Stomach (tissue), 8 donors: ENCODE measurements at regions not wholly inside any gene's neighbourhood (a gene's known extent, or its start where the extent isn't known, plus 50 kb on each side); places are given as distances from the start of the nearest gene placed in this dataset.

Experiments
- DNase-seq, 2 donors: peaks; one replicate each; pipeline versions ENCODE4 v3.0.0 to v3.0.0-alpha.2; 2013 to 2019
- H3K27ac ChIP-seq, 5 donors: fragments of 200-600 bp in 4 of 5; sonication (generic) in 4 of 5; one replicate each; pipeline ENCODE4 v1.5.1; 2013 to 2019; ENCODE audit warnings: mild to moderate bottlenecking in 1 of 5, moderate library complexity in 1 of 5
- H3K27me3 ChIP-seq, 3 donors: fragments of 200-600 bp; sonication (generic); one replicate each; pipeline ENCODE4 v1.5.1; 2017 to 2019; ENCODE audit warnings: mixed run types in 1 of 3
- H3K36me3 ChIP-seq, 4 donors: fragments of 200-600 bp; sonication (generic); 1 replicate in 3 of 4; 2 replicates in 1 of 4; pipeline ENCODE4 v1.5.1; 2016 to 2019
- H3K4me1 ChIP-seq, 4 donors: fragments of 200-600 bp; sonication (generic); one replicate each; pipeline ENCODE4 v1.5.1; 2016 to 2019
- H3K4me3 ChIP-seq, 4 donors: fragments of 200-600 bp; sonication (generic) in 3 of 4; one replicate each; pipeline ENCODE4 v1.5.1; 2016 to 2019; ENCODE audit warnings: mild to moderate bottlenecking in 1 of 4
- H3K9me3 ChIP-seq, 4 donors: fragments of 200-600 bp; sonication (generic); one replicate each; pipeline ENCODE4 v1.5.1; 2016 to 2019
- EP300 ChIP-seq: sonication (generic); formaldehyde crosslinking; IDR thresholded peaks from one replicate; pipeline ENCODE4 v1.6.1; 2017; ENCODE audit warnings: antibody characterized with exemption
- POLR2A ChIP-seq, 4 donors: fragments of 450-650 bp; IDR thresholded peaks; one replicate each; pipeline ENCODE4 v1.6.1; 2016; ENCODE audit warnings: antibody characterized with exemption in 4 of 4, control low read depth in 2 of 4, mild to moderate bottlenecking in 1 of 4, moderate library complexity in 1 of 4
- POLR2AphosphoS5 ChIP-seq, 3 donors: sonication (generic); formaldehyde crosslinking; IDR thresholded peaks; one replicate each; pipeline ENCODE4 v1.6.1; 2016; ENCODE audit warnings: antibody characterized with exemption in 3 of 3
- WGBS, 5 donors: extraction: QIAGEN DNeasy Blood & Tissue Kit in 3 of 5; methylation state at CpG; one replicate each; pipeline versions ENCODE4 v1.1.5 to v1.1.7; 2013 to 2018; 5-methylcytosine and 5-hydroxymethylcytosine counted together
- intact Hi-C: fragments of 100-400 bp; cut with DNase I; formaldehyde crosslinking; loops from one replicate; pipeline ENCODE4 v1.15.1; 2023; ENCODE audit warnings: low total_unique reads
- TF ChIP-seq, protein P1 (sequence below), 7 experiments: fragments of 450-650 bp in 4 of 7; fragments of 200-600 bp in 3 of 7; sonication (generic) in 3 of 7; IDR thresholded peaks; one replicate each; pipeline ENCODE4 v1.5.1; 2016 to 2019; ENCODE audit warnings: antibody characterized with exemption in 7 of 7, control low read depth in 2 of 7, mild to moderate bottlenecking in 1 of 7
- donor health status: healthy with polysubstance abuse.
- donor health status: Bipolar disorder and iron deficiency.
- donor health status: healthy.

DNA sequence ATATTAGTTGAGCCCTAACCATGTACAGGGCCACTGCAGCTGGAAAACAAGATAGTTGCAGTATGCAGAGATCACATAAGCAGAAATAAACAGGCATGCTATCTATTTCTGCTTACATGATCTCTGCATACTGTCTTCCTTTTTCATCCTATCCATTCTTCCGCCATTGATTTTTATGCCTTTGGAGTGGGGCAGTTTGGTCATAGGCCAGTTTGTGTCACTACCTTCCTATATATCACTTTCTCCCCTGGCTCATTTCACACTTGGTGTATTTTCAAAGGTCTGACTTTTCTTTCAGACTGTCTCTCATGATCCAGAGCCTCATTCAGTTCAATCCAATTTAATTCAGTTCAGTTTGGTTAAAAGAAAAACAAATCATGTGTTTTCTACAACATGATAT lies 829.6 kb downstream of the KCNA4 start:
- no peaks in the 10 kb centered on the region for H3K36me3 ChIP-seq
- no peak overlapping the region for H3K27ac ChIP-seq
- WGBS, 5 donors: 90 to 98% (median 96%) methylated on average over 1 of the region's 1 CpG
- no peaks in the 10 kb centered on the region for H3K9me3 ChIP-seq
- H3K4me1 ChIP-seq: no peaks in the 10 kb centered on the region
- intact Hi-C loops: no loop called here
- no peak for DNase-seq
- H3K4me3 ChIP-seq: no peak overlapping the region
- no peaks in the 10 kb centered on the region for H3K27me3 ChIP-seq
- no peak for TF ChIP-seq POLR2AphosphoS5 (IDR thresholded peaks at IDR 0.05)
- no peak for TF ChIP-seq EP300
- TF ChIP-seq, protein P1, sequence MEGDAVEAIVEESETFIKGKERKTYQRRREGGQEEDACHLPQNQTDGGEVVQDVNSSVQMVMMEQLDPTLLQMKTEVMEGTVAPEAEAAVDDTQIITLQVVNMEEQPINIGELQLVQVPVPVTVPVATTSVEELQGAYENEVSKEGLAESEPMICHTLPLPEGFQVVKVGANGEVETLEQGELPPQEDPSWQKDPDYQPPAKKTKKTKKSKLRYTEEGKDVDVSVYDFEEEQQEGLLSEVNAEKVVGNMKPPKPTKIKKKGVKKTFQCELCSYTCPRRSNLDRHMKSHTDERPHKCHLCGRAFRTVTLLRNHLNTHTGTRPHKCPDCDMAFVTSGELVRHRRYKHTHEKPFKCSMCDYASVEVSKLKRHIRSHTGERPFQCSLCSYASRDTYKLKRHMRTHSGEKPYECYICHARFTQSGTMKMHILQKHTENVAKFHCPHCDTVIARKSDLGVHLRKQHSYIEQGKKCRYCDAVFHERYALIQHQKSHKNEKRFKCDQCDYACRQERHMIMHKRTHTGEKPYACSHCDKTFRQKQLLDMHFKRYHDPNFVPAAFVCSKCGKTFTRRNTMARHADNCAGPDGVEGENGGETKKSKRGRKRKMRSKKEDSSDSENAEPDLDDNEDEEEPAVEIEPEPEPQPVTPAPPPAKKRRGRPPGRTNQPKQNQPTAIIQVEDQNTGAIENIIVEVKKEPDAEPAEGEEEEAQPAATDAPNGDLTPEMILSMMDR (IDR thresholded peaks at IDR 0.05): no peak
- TF ChIP-seq POLR2A (IDR thresholded peaks at IDR 0.05): no peak

DNA sequence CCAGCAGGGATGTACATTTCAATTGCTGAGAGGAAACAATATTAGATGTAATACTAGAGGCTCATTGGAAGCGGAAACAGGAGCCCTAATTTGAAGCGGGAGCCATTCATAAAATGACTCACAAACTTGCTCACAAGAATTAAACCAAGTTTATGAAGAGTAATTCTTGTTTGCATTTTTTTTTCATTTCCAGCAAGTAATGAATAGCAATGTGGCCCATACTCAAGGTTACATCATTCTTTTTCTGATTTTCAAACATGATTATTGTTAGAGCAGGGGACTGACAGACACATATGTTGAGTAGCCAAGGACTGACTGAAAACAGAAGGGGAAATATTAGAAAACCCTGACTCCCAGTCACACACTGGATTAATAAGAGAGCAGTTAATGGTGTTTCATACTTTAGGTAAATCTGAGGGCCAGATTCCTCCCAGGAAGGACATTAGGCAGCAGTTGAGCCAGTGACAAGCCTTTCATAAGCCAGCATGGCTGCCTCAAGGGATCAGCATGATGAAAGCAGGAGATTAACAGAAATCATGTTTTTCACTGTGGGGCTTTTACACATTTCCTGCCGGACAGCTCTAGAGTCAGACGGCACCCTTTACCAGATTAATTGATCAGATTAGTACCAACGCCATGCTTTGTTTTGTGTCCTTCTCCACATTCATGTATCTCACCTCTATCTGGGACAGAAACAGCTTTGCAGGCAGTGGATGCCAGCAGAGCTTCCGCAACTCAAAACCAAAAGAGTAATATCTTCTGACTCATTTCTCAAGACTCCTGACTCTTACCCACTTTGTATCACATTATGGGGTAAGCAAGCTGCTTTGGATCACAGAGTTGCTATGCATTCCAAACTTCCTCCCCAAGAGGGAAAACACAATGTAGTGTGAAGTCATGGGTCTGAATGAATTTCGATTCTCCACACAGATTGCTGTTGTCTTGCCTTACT lies 831.6 kb downstream of the KCNA4 start:
- Histone ChIP-seq H3K9me3 (no peaks in the 10 kb centered on the region), H3K4me3 (no peak overlapping the region), H3K27ac (no peak overlapping the region), H3K27me3 (no peaks in the 10 kb centered on the region), H3K4me1 (no peaks in the 10 kb centered on the region), H3K36me3 (no peaks in the 10 kb centered on the region)
- TF ChIP-seq, protein P1 (IDR thresholded peaks at IDR 0.05): no peak
- no peak for TF ChIP-seq POLR2A (IDR thresholded peaks at IDR 0.05)
- no peak for TF ChIP-seq EP300
- TF ChIP-seq POLR2AphosphoS5 (IDR thresholded peaks at IDR 0.05): no peak
- no peak for DNase-seq
- WGBS, 5 donors: 53 to 75% (median 72%) methylated on average over 7 of the region's 7 CpGs
- intact Hi-C loops: no loop called here

DNA sequence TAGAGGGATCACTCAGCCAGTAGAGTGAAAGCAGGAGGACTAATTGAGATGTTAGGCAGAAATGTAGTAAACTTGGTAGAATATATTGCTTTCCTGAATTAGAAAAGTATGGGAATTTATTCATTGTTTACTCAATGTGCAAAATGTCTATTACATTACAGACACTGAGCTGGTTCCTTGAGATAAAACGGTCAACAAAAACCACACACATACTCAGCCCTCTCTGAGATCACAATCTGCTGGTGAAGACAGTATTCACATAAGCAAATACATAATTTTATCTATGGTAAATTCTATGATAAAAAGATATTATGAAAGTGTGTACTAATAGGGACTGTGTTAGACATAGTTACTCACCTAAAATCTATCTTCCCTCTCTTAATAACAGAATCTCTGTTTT lies 833.5 kb downstream of the KCNA4 start:
- Histone ChIP-seq H3K9me3 (no peaks in the 10 kb centered on the region), H3K4me1 (no peaks in the 10 kb centered on the region), H3K27me3 (no peaks in the 10 kb centered on the region), H3K4me3 (no peak overlapping the region), H3K27ac (no peak overlapping the region), H3K36me3 (no peaks in the 10 kb centered on the region)
- 54 to 77% (median 71%) methylated on average over 1 of the region's 1 CpG for WGBS, 5 donors
- TF ChIP-seq EP300 (no peak), POLR2A (IDR thresholded peaks at IDR 0.05) (no peak), POLR2AphosphoS5 (IDR thresholded peaks at IDR 0.05) (no peak)
- TF ChIP-seq, protein P1 (IDR thresholded peaks at IDR 0.05): no peak
- DNase-seq: no peak
- intact Hi-C loops: no loop called here

DNA sequence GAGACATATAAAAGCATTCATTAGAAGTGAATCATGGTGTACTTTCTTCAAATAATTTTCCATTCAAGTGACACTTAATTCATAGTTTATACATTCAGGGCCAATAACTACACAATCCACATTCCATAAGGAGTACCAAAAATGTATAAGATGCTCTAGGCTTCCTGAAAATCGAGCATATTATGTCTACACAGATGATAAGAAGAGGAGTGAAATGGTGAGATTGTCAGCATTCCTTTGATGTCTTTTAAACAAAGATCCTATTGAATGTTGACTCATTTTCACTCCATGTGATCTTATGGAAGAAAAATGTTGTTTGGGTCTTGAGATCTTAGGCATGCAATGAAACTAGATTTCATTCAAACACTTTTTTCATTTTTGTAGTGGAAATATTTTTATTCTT lies 843.2 kb downstream of the KCNA4 start:
- Histone ChIP-seq H3K27ac (no peak overlapping the region), H3K4me1 (no peaks in the 10 kb centered on the region), H3K9me3 (no peaks in the 10 kb centered on the region), H3K36me3 (no peaks in the 10 kb centered on the region), H3K4me3 (no peak overlapping the region), H3K27me3 (no peaks in the 10 kb centered on the region)
- no peak for DNase-seq
- WGBS, 5 donors: 7 to 14% (median 10%) methylated on average over 1 of the region's 1 CpG
- TF ChIP-seq, protein P1 (IDR thresholded peaks at IDR 0.05): no peak
- no peak for TF ChIP-seq EP300
- no peak for TF ChIP-seq POLR2AphosphoS5 (IDR thresholded peaks at IDR 0.05)
- TF ChIP-seq POLR2A (IDR thresholded peaks at IDR 0.05): no peak
- intact Hi-C loops: no loop called here
